Right kidney (tissue), 1 donor: ENCODE measurements at regions not wholly inside any gene's neighbourhood (a gene's known extent, or its start where the extent isn't known, plus 50 kb on each side); places are given as distances from the start of the nearest gene placed in this dataset.
"Not testable (repeated sequence)": the region's sequence is repeated elsewhere in the genome, so short reads cannot be mapped to it uniquely, and the experiment has no call there.

Experiments used
- DNase-seq: peaks from one replicate; pipeline ENCODE4 v3.0.0-alpha.2; 2016

- DNase-seq: no peak
Measured at GRCh38 chr1:10914056-10914455, 98.4 kb upstream of the TARDBP start.

DNA sequence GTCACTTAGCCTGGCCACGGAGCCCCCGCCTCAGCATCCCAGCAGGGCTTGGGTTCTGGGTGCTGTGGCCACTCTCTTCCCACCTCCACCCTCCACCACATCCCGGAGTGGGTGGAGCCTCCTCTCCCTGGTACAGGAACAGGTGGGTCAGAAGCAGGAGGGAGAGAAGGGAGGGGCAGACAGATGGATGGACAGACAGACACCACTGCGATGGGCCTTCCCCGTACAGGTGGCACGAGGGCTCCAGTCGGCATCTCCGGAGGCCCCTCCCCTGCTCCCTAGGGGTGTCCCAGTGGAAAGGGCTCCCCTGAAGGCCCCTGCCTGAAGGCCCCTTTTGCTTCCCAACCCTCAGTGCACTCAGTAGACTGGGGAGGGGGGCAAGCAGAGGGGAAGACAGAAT, 96.9 kb upstream of the TARDBP start:
- DNase-seq: no peak

DNA sequence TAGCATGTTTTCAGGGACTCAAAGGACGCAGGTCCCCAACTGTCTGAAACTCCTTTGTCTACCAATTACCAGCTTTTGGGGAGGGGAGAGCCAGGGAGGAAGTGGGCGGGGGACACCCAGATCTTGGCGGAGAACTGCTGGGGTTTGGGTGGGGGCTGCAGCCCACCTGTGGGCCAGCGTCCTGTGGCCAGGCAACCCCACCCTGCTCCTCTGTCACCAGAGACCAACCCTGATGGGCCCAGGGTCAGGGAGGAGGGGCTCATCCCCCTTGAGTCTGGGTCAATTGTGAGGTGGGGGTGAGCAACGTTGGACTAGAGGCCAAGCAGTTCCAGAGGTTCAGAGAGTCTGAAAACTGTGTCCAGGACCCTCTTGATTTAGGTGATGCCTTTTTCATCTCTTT, 96.1 kb upstream of the TARDBP start:
- DNase-seq: no peak

DNA sequence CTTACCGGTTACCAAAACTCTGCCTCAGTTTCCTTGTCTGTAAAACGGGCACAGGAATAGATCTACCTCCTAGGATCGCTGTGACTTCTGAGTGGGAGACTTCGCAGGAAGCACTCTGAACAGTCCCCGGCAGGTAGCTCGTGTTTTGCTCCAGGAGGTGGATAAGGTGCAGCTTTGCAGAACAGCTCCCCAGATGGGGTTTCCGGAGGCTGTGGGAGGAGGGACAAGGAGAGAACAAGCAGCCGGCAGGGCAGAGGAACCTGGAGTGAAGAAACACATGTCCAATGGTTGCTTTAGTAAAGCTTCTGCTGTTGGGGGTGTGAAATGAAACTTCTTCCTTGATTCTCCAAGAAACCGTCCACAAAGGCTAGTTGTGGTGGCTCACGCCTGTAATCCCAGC, 95.5 kb upstream of the TARDBP start:
- DNase-seq: no peak

DNA sequence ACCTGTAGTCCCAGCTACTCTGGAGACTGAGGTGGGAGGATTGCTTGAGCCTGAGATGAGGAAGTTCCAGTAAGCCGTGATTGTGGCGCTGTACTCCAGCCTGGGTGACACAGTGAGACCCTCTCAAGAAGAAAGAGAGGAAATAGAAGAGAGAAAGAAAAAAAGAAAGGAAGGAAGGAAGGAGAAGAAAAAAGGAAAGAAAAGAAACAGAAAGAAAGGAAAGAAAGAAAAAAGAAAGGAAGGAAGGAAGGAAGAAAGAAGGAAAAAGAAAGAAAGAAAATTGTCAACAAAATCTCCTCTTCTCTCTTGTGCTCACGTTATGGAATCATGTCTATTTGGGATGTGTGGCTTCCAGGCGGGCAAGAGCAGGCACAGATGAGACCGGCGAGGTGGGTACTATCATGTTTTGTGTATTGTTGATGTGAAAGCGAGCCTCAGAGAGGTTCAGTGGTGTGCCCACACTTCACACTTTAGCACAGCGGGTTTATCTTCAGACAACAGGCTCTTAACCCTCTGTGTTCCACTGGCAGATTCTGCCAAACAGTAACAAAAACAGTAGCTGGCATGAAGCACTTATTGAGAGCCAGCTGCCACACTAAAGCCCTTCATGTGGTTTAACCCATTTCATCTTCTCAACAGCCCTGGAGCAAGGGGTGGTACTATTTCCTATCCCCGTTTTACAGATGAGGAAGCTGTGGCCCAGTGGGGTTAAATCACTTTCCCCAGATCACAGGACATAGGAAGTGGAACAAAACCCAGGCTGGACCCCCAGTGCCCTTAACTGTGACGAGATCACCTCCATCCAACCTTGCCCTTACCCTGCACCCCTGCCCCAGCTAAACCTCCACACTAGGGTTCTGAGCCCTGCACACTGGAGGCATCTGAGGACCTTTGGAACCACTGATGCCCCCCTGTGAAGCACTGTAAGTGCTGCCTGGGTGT, 94.7 kb upstream of the TARDBP start:
- no peak for DNase-seq

- DNase-seq: no peak
Measured at GRCh38 chr1:10918531-10918930, 93.9 kb upstream of the TARDBP start.

DNA sequence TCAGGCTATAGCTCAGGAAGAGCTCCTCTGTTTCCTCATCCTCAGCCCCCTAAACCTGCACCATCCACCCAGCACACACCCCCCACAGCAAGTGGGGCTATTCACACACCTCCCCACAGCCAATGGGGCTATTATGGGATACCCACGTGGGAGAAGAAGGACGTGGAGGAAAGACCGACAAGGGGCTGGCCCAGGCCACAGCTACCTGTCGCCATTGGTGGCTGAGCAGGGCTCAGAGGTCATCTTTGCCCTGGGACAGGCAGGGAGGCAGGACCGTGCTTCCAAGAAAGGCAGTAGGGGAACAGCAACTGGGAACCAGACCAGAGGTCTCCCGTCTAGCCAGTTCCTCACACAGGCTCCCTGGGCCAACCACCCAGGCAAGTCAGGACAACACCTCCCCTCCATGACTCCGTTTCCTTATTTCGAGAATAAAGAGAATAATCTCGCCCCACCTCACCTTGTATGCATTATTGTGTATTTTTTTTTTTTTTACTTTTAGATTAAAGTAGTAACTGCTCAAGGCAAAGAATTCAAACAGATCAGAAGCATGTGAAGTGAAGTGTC, 92.3 kb upstream of the TARDBP start:
- no peak for DNase-seq

DNA sequence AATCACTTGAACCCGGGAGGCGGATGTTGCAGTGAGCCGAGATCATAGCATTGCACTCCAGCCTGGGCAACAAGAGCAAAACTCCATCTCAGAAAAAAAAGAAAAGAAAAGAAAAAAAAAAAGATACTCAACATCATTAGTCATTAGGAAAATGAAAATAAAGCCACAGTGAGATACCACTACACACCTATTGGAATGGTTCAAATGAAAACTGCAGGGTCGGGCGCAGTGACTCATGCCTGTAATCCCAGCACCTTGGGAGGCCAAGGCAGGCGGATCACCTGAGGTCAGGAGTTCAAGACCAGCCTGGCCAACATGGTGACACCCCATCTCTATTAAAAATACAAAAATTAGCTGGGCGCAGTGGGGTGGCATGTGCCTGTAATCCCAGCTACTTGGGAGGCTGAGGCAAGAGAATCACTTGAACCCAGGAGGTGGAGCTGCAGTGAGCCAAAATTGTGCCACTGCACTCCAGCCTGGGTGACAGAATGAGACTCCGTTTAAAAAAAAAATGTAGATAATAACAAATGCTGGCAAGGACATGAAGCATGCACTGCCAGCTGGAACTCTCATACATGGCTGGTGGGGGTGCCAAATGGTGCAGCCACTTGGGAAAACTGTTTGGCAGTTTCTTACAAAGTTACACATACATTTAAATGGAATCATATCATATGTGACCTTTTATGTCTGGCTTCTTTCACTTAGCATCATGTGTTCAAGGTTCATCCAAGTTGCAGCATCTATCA, 90.0 kb upstream of the TARDBP start:
- not testable (repeated sequence) for DNase-seq

- no peak for DNase-seq
Measured at GRCh38 chr1:10924030-10924429, 88.4 kb upstream of the TARDBP start.

DNA sequence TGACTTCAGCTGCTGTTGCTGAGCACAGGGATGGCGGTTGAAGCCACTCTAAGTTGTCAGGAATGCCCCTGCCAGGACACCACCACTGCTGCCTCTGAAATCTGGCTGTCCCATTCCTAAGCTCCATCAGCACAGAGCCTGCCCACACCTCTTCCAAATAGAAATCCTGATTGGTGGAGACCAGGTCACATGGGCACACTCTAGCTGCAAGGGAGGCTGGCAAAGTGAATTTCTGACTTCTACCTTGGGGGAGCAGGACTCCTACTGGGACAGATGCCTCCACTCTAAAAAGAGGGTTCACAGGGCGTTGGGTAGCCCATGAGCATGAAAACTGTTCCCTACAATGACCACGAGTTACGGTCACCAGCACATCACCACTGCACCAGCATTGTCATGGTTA, 83.8 kb upstream of the TARDBP start:
- DNase-seq: no peak

- DNase-seq: no peak
Measured at GRCh38 chr1:10932088-10932487, 80.4 kb upstream of the TARDBP start.

DNA sequence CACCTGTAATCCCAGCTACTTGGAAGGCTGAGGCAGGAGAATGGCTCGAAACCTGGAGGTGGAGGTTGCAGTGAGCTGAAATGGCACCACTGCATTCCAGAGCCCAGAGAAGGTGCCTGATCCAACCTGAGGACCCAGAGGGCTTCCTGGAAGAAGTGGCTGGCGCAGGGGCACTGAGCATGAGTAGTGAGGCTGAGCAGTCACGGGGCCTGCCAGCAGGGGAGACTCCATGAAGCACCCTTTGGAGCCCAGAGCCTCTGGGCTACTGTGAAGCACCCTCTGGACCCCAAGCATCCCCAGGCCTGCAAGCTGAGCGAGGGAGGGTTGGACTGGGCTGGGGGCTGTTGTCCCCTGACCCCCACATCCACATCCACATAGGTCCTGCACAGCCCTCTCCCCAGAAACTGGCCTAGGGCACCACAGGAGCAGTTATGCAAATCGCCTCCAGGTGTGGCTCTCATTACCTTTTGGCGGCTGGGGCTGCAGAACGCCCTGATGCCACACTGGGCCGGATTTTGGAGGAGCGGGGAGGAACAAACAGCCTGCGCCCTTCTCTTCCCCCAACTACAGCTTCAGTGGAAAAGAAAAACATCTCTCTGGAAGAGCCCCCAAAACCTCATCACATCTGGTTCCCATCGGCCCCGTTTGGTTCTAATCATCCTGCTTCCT, 78.2 kb upstream of the TARDBP start:
- no peak for DNase-seq

- no peak for DNase-seq
Measured at GRCh38 chr1:10935246-10935645, 77.2 kb upstream of the TARDBP start.

- no peak for DNase-seq
Measured at GRCh38 chr1:10935724-10936123, 76.7 kb upstream of the TARDBP start.

DNA sequence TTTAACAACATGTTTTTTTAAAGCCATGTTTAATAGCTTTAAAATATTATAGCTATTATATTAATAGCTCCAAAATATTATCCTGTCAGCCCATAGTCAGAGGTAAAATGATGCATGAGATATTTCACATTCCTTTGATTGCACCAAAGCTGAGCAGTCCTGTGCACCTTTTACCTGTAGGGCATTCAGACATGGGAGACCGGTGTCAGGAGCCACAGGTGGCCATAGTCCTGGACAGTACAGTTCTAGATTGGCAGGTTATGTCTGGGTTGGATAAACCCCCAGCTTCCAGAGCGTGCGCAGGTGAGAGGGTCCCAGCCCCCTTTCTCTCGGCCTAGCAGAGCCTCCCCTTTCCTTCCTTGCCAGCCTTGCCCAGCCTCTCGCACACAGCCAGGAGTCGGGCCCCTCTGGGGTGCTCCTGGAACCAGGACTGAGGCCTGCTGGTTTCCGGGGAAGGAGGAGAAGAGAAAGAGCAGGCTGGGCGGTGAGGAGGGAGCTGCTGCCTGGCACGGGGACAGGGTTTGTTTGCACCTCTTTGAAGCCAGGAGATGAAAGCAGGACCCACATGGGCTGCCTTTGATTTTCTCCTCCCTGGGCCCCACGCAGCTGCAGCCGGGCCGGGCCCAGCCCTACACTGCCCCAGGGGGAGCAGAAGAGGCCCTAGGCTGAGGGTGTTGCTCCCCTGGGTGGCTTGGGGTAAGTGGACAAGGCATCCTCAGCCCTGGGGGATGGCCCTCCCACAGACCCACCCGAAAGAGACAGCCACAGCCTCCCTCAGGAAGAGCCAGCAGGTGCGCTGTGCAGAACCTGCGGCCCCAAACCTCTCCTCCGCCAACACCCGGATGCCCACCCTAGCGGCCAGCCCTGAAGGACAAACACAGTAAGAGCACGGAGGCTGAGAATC, 75.2 kb upstream of the TARDBP start:
- DNase-seq: no peak

- DNase-seq: no peak
Measured at GRCh38 chr1:10938741-10939417, 73.6 kb upstream of the TARDBP start.

DNA sequence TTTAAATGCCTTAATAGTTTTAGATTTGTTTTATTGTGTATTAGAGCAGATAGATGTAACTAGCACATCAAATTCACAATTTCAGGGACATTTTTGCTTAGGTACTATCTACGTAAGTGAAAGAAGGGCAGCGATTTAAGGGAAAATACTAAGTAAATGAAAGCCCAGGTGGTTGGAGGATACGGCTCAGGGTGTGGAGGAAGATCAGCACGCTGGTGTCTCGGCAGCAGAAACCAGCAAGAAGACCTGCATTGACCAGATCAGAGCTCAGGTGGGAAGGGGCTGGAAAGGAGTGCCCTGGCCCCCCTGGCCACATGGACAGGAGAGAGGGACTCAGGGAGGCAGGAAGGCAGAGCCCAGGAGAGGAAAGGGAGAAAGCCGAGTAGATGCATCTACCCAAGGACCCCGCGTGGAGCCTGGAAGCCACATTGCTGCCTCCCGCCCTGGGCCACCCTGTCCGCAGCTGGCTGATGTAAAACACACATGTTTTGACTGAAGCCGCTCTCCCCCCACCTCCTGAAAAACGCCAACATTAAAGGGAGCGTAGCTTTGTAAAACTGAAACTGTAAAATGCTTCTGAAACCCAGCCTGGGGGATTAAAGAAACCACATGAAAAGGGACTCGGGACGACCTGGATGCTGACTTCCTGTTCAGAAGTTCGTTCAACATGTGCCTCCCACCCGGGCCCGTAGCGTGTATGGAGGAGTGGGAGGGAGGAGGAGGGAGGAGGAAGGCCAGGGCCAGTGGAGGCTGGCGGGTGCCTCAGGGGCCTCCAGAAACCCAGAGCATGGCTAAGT, 72.6 kb upstream of the TARDBP start:
- DNase-seq: no peak

DNA sequence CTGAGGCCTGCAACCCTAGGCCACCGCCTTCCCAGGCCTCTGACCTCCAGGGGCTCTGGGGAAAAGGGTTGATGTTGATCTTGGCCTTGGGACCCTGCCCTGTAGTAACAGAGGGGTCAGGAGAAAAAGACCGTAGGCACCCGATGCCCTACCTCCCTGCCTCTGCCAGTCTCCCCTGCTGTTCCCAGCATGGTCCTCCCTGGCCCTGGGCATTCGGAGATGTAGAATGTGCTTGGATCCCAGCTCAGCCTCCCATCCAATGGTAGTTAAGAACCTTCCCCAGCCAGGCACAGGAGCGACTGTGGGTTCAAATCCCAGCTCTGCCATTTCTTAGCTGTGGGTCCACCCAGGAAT, 72.0 kb upstream of the TARDBP start:
- no peak for DNase-seq

- DNase-seq: no peak
Measured at GRCh38 chr1:10940838-10941237, 71.6 kb upstream of the TARDBP start.

- DNase-seq: peak; percentile 75
Measured at GRCh38 chr1:10941891-10942541, 70.4 kb upstream of the TARDBP start.
